ENCODE measurements at regions not wholly inside any gene's neighbourhood (a gene's known extent, or its start where the extent isn't known, plus 50 kb on each side); places are given as distances from the start of the nearest gene placed in this dataset.

DNA sequence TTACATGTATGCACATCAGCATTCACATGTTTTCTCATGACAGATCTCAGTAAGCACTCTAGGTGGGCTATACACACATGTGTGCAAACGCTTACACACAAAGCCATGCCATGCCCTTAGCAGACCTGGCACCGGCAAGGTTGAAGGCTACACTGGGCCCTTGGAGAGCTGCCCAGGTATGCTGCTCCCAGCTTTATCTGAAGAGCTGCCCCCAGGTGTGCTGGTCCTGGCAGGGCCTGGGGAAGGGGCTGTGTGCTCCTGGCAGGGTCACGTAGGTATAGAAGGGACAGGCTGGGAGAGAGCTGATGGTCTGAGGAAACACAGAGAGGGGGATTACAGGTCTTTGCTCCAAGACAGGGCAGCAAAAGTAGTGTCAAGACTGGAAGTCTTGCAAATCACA, 146.7 kb upstream of the VANGL1 start:
- TF ChIP-seq, protein P1, sequence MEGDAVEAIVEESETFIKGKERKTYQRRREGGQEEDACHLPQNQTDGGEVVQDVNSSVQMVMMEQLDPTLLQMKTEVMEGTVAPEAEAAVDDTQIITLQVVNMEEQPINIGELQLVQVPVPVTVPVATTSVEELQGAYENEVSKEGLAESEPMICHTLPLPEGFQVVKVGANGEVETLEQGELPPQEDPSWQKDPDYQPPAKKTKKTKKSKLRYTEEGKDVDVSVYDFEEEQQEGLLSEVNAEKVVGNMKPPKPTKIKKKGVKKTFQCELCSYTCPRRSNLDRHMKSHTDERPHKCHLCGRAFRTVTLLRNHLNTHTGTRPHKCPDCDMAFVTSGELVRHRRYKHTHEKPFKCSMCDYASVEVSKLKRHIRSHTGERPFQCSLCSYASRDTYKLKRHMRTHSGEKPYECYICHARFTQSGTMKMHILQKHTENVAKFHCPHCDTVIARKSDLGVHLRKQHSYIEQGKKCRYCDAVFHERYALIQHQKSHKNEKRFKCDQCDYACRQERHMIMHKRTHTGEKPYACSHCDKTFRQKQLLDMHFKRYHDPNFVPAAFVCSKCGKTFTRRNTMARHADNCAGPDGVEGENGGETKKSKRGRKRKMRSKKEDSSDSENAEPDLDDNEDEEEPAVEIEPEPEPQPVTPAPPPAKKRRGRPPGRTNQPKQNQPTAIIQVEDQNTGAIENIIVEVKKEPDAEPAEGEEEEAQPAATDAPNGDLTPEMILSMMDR (IDR thresholded peaks at IDR 0.05): no peak
- TF ChIP-seq EP300 (IDR thresholded peaks at IDR 0.05): no peak
- no peak for TF ChIP-seq POLR2AphosphoS5 (IDR thresholded peaks at IDR 0.05)
- TF ChIP-seq POLR2A (IDR thresholded peaks at IDR 0.05): no peak
